Neural crest cell (in vitro differentiated cells): ENCODE measurements at regions not wholly inside any gene's neighbourhood (a gene's known extent, or its start where the extent isn't known, plus 50 kb on each side); places are given as distances from the start of the nearest gene placed in this dataset.
"Not testable (repeated sequence)": the region's sequence is repeated elsewhere in the genome, so short reads cannot be mapped to it uniquely, and the experiment has no call there.

Source experiments
- DNase-seq: peaks from one replicate; pipeline ENCODE4 v3.0.0; 2021; ENCODE audit warnings: low read depth, mixed read lengths, low spot score
- H3K27ac Mint-ChIP-seq: one replicate; pipeline ENCODE4 v1.8.0; 2021; ENCODE audit warnings: mild to moderate bottlenecking, mixed read lengths; ENCODE audit not compliant: unreplicated experiment
- H3K27me3 Mint-ChIP-seq: 2 replicates; pipeline ENCODE4 v1.8.0; 2021; ENCODE audit warnings: low read depth, mild to moderate bottlenecking, mixed read lengths
- H3K36me3 Mint-ChIP-seq: 2 replicates; pipeline ENCODE4 v1.8.0; 2021; ENCODE audit warnings: low read depth, mild to moderate bottlenecking, mixed read lengths
- H3K4me1 Mint-ChIP-seq: 2 replicates; pipeline ENCODE4 v1.8.0; 2021; ENCODE audit warnings: mixed read lengths
- H3K4me3 Mint-ChIP-seq: one replicate; pipeline ENCODE4 v1.8.0; 2021; ENCODE audit warnings: mild to moderate bottlenecking, mixed read lengths
- H3K9me3 Mint-ChIP-seq: 2 replicates; pipeline ENCODE4 v1.8.0; 2021; ENCODE audit warnings: mixed read lengths
- TF ChIP-seq, protein P1 (sequence below): fragments of 200-600 bp; sonication (generic); conservative IDR thresholded peaks from 2 replicates; pipeline ENCODE4 v1.5.0; 2021; ENCODE audit warnings: antibody characterized with exemption, mild to moderate bottlenecking

DNA sequence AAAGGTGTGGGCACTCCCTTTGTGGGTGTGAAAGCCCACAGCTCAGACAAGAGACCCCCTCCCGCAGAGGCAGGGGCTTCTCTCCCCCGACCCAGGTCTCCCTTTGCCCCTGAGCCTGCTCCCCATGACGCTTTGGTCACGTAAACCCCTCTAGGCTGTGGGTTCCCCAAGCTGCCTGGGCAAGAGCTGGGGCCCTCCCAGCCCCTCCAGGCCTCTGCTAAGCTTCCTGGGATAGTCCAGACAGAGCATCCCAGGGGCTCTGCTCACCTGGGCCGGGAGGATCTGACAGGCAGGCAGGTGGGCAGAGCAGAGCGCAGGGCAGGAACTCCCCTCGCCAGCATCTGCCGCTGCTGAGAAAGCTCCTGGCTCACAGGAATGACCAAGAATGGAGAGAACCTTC is 177.3 kb downstream of the BANP start:
- Mint-ChIP-seq H3K27me3 (no peaks in the 10 kb centered on the region), H3K4me3 (no peak overlapping the region)

GRCh38 chr16:88129133-88129532 is 177.9 kb downstream of the BANP start:
- H3K4me3 Mint-ChIP-seq, H3K36me3 Mint-ChIP-seq, H3K27me3 Mint-ChIP-seq, H3K9me3 Mint-ChIP-seq, DNase-seq, H3K4me1 Mint-ChIP-seq, H3K27ac Mint-ChIP-seq: not testable (repeated sequence)

More for the DNA sequence above, 177.3 kb downstream of the BANP start:
- TF ChIP-seq, protein P1, sequence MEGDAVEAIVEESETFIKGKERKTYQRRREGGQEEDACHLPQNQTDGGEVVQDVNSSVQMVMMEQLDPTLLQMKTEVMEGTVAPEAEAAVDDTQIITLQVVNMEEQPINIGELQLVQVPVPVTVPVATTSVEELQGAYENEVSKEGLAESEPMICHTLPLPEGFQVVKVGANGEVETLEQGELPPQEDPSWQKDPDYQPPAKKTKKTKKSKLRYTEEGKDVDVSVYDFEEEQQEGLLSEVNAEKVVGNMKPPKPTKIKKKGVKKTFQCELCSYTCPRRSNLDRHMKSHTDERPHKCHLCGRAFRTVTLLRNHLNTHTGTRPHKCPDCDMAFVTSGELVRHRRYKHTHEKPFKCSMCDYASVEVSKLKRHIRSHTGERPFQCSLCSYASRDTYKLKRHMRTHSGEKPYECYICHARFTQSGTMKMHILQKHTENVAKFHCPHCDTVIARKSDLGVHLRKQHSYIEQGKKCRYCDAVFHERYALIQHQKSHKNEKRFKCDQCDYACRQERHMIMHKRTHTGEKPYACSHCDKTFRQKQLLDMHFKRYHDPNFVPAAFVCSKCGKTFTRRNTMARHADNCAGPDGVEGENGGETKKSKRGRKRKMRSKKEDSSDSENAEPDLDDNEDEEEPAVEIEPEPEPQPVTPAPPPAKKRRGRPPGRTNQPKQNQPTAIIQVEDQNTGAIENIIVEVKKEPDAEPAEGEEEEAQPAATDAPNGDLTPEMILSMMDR = no peak
- no peak for DNase-seq
- no peaks in the 10 kb centered on the region for H3K9me3 Mint-ChIP-seq
- no peaks in the 10 kb centered on the region for H3K36me3 Mint-ChIP-seq
- no peak overlapping the region for H3K27ac Mint-ChIP-seq
- H3K4me1 Mint-ChIP-seq = peaks cover 7% of the 10 kb centered on the region

DNA sequence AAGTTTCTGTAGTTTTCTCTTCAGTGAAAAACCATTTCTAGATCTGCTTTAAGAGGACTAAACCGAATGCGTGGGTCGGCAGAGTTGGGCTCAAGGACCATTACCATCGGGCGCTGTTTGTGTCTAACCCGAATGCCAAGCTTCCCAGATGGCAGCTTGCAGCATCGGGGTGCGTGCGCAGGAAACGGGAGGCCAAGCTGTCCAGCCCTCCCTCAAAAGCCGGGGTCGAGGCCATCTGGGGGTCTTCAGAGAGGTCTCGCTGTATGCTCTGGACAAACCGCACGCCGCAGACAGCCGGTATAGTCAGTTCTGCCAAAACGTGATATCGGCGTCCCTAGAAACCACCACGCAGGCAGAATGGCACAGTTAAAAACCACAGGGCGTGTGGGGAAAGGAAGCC is 178.8 kb downstream of the BANP start:
- Mint-ChIP-seq H3K27me3 (no peaks in the 10 kb centered on the region), H3K27ac (peak overlapping the region; percentile 35), H3K9me3 (no peaks in the 10 kb centered on the region), H3K4me1 (peaks cover 7% of the 10 kb centered on the region), H3K4me3 (no peak overlapping the region), H3K36me3 (no peaks in the 10 kb centered on the region)
- no peak for DNase-seq
- TF ChIP-seq, protein P1 = no peak

- Mint-ChIP-seq H3K27ac (no peak overlapping the region), H3K9me3 (no peaks in the 10 kb centered on the region), H3K4me3 (no peak overlapping the region), H3K27me3 (no peaks in the 10 kb centered on the region), H3K4me1 (peaks cover 7% of the 10 kb centered on the region), H3K36me3 (no peaks in the 10 kb centered on the region)
- DNase-seq = no peak
- TF ChIP-seq, protein P1 = no peak
Measured at GRCh38 chr16:88130681-88131080, 179.4 kb downstream of the BANP start.

DNA sequence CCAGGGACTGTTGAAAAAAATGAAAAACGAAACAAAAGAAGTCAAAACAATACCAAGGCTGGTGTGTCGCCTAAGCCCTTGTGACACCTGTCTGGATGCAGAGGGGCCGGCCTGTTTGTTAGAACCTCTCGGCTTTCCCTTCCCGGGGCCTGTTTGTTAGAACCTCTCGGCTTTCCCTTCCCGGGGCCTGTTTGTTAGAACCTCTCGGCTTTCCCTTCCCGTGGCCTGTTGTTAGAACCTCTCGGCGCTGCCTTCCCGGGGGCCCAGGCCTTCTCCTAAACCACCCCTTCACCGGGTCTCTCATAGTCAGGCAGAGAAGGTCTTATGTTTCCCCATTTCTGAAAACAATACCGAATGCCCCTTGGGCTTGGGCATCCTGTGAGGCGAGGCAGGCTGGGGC is 180.0 kb downstream of the BANP start:
- peaks cover 7% of the 10 kb centered on the region for H3K4me1 Mint-ChIP-seq
- no peaks in the 10 kb centered on the region for H3K9me3 Mint-ChIP-seq
- no peak for DNase-seq
- H3K27me3 Mint-ChIP-seq = no peaks in the 10 kb centered on the region
- H3K36me3 Mint-ChIP-seq = no peaks in the 10 kb centered on the region
- TF ChIP-seq, protein P1 = no peak
- H3K27ac Mint-ChIP-seq = no peak overlapping the region
- H3K4me3 Mint-ChIP-seq = no peak overlapping the region

DNA sequence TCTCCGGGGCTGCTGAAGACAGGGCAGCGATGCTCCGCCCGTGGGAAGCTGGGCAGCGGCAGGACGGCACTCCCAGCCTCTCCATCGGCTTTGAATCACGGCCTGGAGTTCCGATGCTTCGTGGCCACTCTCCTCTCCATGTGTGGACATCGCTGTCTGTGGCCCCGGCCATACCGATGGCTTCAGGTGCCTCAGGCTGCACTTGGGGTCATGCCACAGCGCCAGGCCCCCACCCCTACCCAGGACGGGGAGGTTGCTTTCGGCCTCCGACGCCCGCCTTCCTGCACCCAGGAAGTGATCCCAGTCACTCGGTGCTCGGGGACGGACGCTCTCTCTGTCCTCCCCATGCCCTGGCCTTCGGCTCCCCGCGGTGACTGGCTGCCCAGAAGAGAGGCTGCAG is 180.7 kb downstream of the BANP start:
- Mint-ChIP-seq H3K9me3 (no peaks in the 10 kb centered on the region), H3K36me3 (no peaks in the 10 kb centered on the region), H3K4me1 (peaks cover 7% of the 10 kb centered on the region), H3K27me3 (no peaks in the 10 kb centered on the region), H3K27ac (no peak overlapping the region), H3K4me3 (no peak overlapping the region)
- DNase-seq = no peak
- TF ChIP-seq, protein P1 = no peak
